Peyer's patch (tissue), 4 donors: ENCODE measurements at regions not wholly inside any gene's neighbourhood (a gene's known extent, or its start where the extent isn't known, plus 50 kb on each side); places are given as distances from the start of the nearest gene placed in this dataset.

ENCODE experiments used
- CTCF ChIP-seq, 6 experiments: fragments of 450-650 bp in 4 of 6; fragments of 200-600 bp in 2 of 6; sonication (generic) in 1 of 6; IDR thresholded peaks; one replicate each; pipeline ENCODE4 v1.5.1; 2017 to 2019; ENCODE audit warnings: antibody characterized with exemption in 6 of 6, mild to moderate bottlenecking in 3 of 6, moderate library complexity in 1 of 6
- POLR2A ChIP-seq, 2 donors: fragments of 450-650 bp; IDR thresholded peaks; one replicate each; pipeline ENCODE4 v1.5.1; 2017; ENCODE audit warnings: antibody characterized with exemption in 2 of 2, mild to moderate bottlenecking in 2 of 2, moderate library complexity in 2 of 2

- no peak for TF ChIP-seq CTCF (IDR thresholded peaks at IDR 0.05)
- no peak for TF ChIP-seq POLR2A (IDR thresholded peaks at IDR 0.05)
These were observed 139.2 kb upstream of the AADAT start for GRCh38 chr4:170229006-170229405.
